Activated CD4-positive, alpha-beta memory T cell treated with anti-CD3 and anti-CD28 coated beads for 36 hours (primary cell): ENCODE measurements at regions not wholly inside any gene's neighbourhood (a gene's known extent, or its start where the extent isn't known, plus 50 kb on each side); places are given as distances from the start of the nearest gene placed in this dataset.
"Not testable (repeated sequence)": the region's sequence is repeated elsewhere in the genome, so short reads cannot be mapped to it uniquely, and the experiment has no call there.

Experiments
- CTCF ChIA-PET: fragments of 350-600 bp; sonication (Branson Sonifier 250); formaldehyde crosslinking; loops from one replicate; lab custom pipeline; 2021; ENCODE audit warnings: antibody characterized with exemption, inconsistent platforms; lab: Charles Lee
- POLR2A ChIA-PET: fragments of 350-600 bp; sonication (Branson Sonifier 250); formaldehyde crosslinking; loops from one replicate; lab custom pipeline; 2021; ENCODE audit warnings: antibody characterized with exemption; lab: Charles Lee
- DNase-seq: peaks from one replicate; pipeline ENCODE4 v3.0.0-alpha.2; 2020
- H3K27ac Mint-ChIP-seq: one replicate; pipeline ENCODE4 v1.8.0; 2021; ENCODE audit warnings: mixed read lengths
- H3K27me3 Mint-ChIP-seq: one replicate; pipeline ENCODE4 v1.8.0; 2021; ENCODE audit warnings: mixed read lengths
- H3K36me3 Mint-ChIP-seq: one replicate; pipeline ENCODE4 v1.8.0; 2021; ENCODE audit warnings: mixed read lengths
- H3K4me1 Mint-ChIP-seq: one replicate; pipeline ENCODE4 v1.8.0; 2021; ENCODE audit warnings: low read depth, mixed read lengths
- H3K4me3 Mint-ChIP-seq: one replicate; pipeline ENCODE4 v1.8.0; 2021; ENCODE audit warnings: mild to moderate bottlenecking, mixed read lengths
- H3K9me3 Mint-ChIP-seq: one replicate; pipeline ENCODE4 v1.8.0; 2021; ENCODE audit warnings: mixed read lengths
- intact Hi-C: fragments of 100-400 bp; cut with micrococcal nuclease; formaldehyde crosslinking; loops from one replicate; pipeline ENCODE4 v1.15.1; 2023

DNA sequence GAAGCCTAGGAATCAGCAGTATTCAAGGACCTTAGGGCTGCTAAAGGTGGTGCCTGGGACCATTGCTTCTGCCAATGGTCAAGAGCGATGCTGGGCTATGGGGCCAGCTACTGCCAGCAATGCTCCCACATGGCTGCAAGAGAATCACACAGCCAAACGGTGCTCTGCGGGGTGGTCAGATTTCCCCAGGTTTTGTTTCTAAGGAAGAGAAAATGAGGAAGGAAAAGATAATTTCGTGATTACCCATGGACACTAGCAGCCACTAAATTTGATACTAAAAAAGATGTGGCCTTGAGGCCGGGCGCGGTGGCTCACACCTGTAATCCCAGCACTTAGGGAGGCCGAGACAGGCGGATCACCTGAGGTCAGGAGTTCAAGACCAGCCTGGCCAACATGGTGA, 83.0 kb downstream of the LYZL2 start:
- H3K27ac Mint-ChIP-seq, result no peak overlapping the region
- H3K4me1 Mint-ChIP-seq, result peaks cover 6% of the 10 kb centered on the region
- ChIA-PET POLR2A (no interaction called here), CTCF (interaction anchor here (0.7 to 2.0 kb wide), 3 partner anchors 44 to 132 kb away, joined by 3 to 6 read pairs (median 6); no protein-coding TSS in a partner anchor)
- H3K36me3 Mint-ChIP-seq, result no peaks in the 10 kb centered on the region
- no peak for DNase-seq
- no peak overlapping the region for H3K4me3 Mint-ChIP-seq
- H3K27me3 Mint-ChIP-seq, result peaks cover 4% of the 10 kb centered on the region
- intact Hi-C loops, result no loop called here
- H3K9me3 Mint-ChIP-seq, result no peaks in the 10 kb centered on the region

DNA sequence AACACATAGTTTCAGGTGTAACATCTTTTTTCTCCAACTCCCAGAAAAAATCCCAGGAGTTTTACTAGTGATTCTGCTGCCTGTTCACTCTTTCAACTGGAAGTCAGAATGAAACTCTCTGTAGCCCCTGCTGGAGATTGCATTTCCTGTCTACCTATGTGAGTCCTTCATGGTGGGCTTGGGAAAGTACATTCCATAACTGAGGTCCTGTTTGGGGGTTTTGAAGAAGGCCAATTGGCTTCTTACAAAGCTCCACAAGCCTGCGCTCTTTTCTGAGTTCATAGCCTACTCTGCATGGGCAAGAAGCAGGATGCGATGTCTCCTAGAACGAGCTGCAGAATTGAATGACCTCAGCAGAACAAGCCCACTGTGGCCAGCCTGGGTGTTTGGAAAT, 86.7 kb downstream of the LYZL2 start:
- CTCF ChIA-PET, result interaction anchor here (0.6 to 1.3 kb wide), 2 partner anchors 48 to 216 kb away, joined by 5 to 10 read pairs; no protein-coding TSS in a partner anchor
- DNase-seq, result no peak
- Mint-ChIP-seq H3K4me1 (peaks cover 14% of the 10 kb centered on the region), H3K9me3 (no peaks in the 10 kb centered on the region), H3K4me3 (no peak overlapping the region), H3K27ac (no peak overlapping the region), H3K36me3 (no peaks in the 10 kb centered on the region), H3K27me3 (peaks cover 2% of the 10 kb centered on the region)
- POLR2A ChIA-PET, result no interaction called here
- intact Hi-C loops, result no loop called here

DNA sequence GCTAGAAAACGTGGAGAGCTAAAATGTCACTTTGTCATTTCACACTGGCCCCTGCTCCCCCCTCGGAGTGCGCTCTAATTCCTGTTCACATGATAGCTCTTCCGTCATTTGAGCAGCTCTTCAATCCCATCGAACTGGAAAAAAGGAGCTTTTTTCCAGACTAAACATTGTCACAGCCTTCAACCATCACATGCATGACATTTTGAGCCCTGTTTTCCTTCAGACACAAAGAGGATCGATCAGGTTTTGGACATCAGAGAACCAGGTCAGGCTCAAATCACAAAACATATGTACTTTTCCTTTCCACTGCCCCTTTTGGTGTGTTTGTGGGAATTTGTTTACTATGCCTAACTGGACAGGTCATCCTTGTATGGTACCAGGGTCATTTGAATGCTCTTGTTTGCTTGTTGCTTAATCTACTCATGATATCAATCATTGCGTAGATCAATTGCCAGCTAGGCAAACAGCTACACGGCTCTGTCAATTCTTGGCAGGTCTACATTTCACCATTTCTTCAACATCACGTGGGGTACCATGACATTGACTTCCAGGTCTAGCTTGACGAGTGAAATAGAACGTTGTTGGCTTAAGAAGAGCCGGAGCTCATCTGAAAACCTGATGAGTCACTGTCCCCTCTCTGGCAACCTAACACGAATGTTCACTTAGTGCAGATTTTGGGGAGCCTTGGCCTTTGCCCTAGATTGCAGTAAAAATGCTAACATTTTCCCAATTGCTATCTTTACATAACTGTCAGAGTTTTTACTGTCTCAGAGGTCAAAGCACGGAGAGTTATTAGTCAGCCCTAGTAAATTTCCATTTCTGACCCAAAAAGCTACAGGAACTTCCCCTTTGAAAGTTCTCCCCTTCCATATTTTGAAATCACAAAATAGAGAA, 87.3 kb downstream of the LYZL2 start:
- Mint-ChIP-seq H3K4me3 (no peak overlapping the region), H3K27me3 (peaks cover 2% of the 10 kb centered on the region)
- POLR2A ChIA-PET, result no interaction called here

DNA sequence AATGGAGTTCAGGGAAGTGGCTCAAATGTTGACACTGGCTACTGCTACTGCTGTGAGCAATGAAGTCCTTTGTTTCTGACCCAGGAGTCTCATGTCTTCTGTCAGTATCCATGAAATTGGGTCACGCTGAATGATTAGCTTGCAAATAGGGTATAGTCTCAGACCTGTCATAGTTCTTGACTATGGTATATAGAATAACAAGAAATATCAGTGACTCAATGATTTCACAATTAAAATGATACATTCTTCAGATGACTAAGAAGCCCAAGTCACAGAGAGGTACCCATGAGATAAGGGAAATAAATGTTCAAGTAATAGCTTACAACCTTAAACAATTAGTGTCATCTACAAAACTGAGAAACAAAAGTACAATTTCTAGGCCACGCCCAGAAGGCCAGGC, 89.3 kb downstream of the LYZL2 start:
- H3K27ac Mint-ChIP-seq, result no peak overlapping the region
- intact Hi-C loops, result no loop called here
- H3K36me3 Mint-ChIP-seq, result no peaks in the 10 kb centered on the region
- DNase-seq, result no peak
- H3K4me3 Mint-ChIP-seq, result no peak overlapping the region
- H3K27me3 Mint-ChIP-seq, result no peaks in the 10 kb centered on the region
- H3K4me1 Mint-ChIP-seq, result peaks cover 14% of the 10 kb centered on the region
- H3K9me3 Mint-ChIP-seq, result no peaks in the 10 kb centered on the region
- ChIA-PET POLR2A (interaction anchor here (1.2 to 1.5 kb wide), 2 partner anchors 102 to 103 kb away, joined by 3 read pairs; no protein-coding TSS in a partner anchor), CTCF (interaction anchor here (1.1 to 1.5 kb wide), 2 partner anchors 42 to 51 kb away, joined by 4 to 5 read pairs; no protein-coding TSS in a partner anchor)

More for the DNA sequence above, 87.3 kb downstream of the LYZL2 start:
- no peak overlapping the region for H3K27ac Mint-ChIP-seq
- DNase-seq, result no peak
- H3K4me1 Mint-ChIP-seq, result peaks cover 14% of the 10 kb centered on the region
- H3K9me3 Mint-ChIP-seq, result no peaks in the 10 kb centered on the region
- CTCF ChIA-PET, result interaction anchor here (1.3 kb wide), 1 partner anchor 49 kb away, joined by 10 read pairs; no protein-coding TSS in a partner anchor
- intact Hi-C loops, result no loop called here
- no peaks in the 10 kb centered on the region for H3K36me3 Mint-ChIP-seq

DNA sequence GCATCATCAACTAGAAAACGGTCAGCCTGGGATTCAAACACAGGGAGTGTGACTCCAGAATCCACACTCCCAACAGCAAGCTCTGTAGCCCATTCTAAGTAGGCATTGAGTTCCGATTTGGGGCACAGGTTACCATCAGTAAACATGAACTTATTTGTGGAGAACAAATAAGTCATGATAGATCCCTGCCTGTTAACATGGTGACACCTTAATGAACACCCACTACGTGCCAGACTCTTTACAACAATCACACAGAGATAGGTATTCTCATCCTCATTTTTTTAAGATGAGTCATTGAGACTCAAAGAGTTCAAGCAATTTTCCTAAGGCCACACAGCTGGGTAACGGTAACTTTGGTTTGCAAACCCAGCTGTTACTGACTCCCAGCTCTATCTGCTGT, 91.5 kb downstream of the LYZL2 start:
- DNase-seq, result no peak
- intact Hi-C loops, result no loop called here
- Mint-ChIP-seq H3K27ac (no peak overlapping the region), H3K4me3 (no peak overlapping the region), H3K27me3 (no peaks in the 10 kb centered on the region), H3K9me3 (no peaks in the 10 kb centered on the region), H3K36me3 (no peaks in the 10 kb centered on the region), H3K4me1 (peaks cover 14% of the 10 kb centered on the region)
- ChIA-PET POLR2A (no interaction called here), CTCF (interaction anchor here (1.1 to 7.0 kb wide), 6 partner anchors 11 to 177 kb away, joined by 3 to 76 read pairs (median 4); no protein-coding TSS in a partner anchor)

DNA sequence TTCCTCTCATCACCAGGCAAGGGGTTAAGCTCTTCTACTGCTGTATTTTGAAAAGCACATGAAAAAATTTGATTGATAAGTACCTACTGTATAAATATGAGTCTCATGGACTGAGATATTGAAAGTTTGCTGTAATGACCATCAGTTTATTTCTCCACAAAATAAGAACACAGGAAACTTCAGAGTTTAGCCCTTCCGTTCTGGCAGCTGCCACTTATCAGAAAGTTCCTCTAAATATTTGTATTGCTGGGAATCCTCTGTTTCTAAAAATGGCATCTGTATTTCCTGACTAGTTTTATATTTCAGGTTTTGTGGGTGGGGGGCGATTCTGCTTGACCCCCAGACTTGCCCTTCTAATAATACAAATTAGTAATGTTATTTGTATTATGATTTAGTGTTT, 92.0 kb downstream of the LYZL2 start:
- intact Hi-C loops, result no loop called here
- Mint-ChIP-seq H3K4me1 (peaks cover 14% of the 10 kb centered on the region), H3K27me3 (no peaks in the 10 kb centered on the region), H3K4me3 (no peak overlapping the region), H3K36me3 (no peaks in the 10 kb centered on the region), H3K9me3 (no peaks in the 10 kb centered on the region), H3K27ac (no peak overlapping the region)
- no peak for DNase-seq
- ChIA-PET CTCF (interaction anchor here (1.1 to 7.0 kb wide), 6 partner anchors 10 to 144 kb away, joined by 3 to 76 read pairs (median 4); no protein-coding TSS in a partner anchor), POLR2A (no interaction called here)

DNA sequence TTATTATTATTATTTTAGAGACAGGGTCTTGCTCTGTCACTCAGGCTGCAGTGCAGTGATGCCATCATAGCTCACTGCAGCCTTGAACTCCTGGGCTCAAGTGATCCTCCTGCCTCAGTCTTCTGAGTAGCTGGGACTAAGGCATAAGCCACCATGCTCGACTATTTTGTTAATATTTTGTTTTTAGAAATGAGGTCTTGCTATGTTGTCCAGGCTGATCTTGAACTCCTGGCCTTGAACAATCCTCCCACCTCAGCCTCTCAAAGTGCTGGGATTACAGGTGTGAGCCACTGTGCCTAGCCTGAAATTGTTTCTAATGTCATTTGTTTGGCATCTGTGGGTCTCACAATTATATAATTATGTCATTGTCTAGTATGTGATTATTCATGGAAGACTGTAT, 92.4 kb downstream of the LYZL2 start:
- POLR2A ChIA-PET, H3K27me3 Mint-ChIP-seq, H3K36me3 Mint-ChIP-seq, H3K9me3 Mint-ChIP-seq, DNase-seq, H3K4me3 Mint-ChIP-seq, H3K27ac Mint-ChIP-seq, intact Hi-C loops: not testable (repeated sequence)
- H3K4me1 Mint-ChIP-seq, result peaks cover 15% of the 10 kb centered on the region
- CTCF ChIA-PET, result interaction anchor here (1.1 to 7.0 kb wide), 8 partner anchors 44 to 143 kb away, joined by 3 to 76 read pairs (median 4); no protein-coding TSS in a partner anchor

DNA sequence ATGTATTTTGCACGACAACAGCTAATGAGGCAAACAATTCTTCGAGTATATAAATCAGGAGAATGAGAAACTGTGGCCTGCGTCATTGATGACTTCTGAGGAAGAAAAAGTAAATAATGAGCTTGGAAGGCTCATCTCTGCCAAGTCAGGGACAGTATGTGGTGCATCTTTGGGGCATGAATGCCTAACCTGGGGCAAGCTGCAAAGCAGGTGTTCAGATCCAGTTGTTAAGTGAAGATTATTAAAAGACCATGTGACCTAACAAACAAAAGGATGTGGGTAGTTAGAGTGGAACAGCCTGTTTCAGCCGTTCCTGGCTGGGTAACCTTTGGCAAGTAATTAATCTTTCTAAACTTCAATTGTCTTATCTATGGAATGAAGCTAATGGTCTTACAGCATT, 93.0 kb downstream of the LYZL2 start:
- Mint-ChIP-seq H3K36me3 (no peaks in the 10 kb centered on the region), H3K4me1 (peaks cover 17% of the 10 kb centered on the region), H3K27me3 (no peaks in the 10 kb centered on the region), H3K9me3 (no peaks in the 10 kb centered on the region), H3K27ac (no peak overlapping the region), H3K4me3 (no peak overlapping the region)
- DNase-seq, result no peak
- ChIA-PET POLR2A (no interaction called here), CTCF (interaction anchor here (0.6 to 7.0 kb wide), 12 partner anchors 15 to 539 kb away, joined by 3 to 76 read pairs (median 4); no protein-coding TSS in a partner anchor)
- intact Hi-C loops, result no loop called here

DNA sequence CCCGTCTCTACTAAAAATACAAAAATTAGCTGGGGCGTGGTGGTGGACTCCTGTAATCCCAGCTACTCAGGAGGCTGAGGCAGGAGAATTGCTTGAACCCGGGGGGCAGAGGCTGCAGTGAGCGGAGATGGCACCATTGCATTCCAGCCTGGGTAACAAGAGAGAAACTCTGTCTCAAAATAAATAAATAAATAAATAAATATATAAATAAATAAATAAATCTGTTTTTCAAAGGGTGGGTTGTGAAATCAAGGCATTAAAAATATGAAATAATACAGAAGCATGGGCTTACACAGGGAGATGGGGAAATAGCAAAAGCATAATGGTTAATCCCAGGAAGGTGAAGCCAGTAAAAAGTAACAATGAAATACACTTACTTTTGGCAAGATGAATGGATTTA, 93.9 kb downstream of the LYZL2 start:
- peaks cover 17% of the 10 kb centered on the region for H3K4me1 Mint-ChIP-seq
- CTCF ChIA-PET, result interaction anchor here (0.7 to 7.0 kb wide), 8 partner anchors 14 to 537 kb away, joined by 3 to 76 read pairs (median 4); no protein-coding TSS in a partner anchor
- POLR2A ChIA-PET, result no interaction called here
- H3K27me3 Mint-ChIP-seq, result no peaks in the 10 kb centered on the region
- no peak overlapping the region for H3K27ac Mint-ChIP-seq
- no peaks in the 10 kb centered on the region for H3K9me3 Mint-ChIP-seq
- H3K4me3 Mint-ChIP-seq, result no peak overlapping the region
- no peaks in the 10 kb centered on the region for H3K36me3 Mint-ChIP-seq
- intact Hi-C loops, result no loop called here
- DNase-seq, result no peak

DNA sequence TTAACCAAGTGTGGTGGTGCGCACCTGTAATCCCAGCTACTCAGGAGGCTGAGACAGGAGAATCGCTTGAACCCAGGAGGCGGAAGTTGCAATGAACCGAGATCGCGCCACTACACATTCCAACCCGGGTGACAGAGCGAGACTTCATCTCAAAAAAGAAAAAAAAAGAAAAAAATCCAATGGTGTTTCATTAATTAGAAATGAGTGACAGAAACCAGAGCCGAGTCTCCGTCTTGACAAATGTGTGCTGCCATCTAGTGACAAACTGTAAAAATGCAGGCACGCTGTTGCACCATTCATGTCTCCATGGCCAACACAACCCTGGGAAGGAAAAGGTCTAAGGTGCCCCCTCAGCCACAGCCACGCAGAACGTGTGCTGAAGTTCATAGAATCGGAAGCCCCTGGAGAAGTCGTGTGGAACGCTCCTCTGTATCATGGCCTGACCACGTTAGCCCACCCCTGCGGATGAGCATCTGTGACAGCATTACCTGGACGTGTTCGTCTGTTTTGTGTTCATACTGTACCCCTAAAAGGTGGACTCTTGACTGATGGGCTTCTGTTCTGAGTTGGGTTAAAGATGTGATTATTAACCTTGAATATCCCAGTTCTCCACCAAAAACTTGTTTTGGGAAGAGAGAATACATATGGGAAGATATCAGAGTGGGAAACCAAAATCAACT, 94.9 kb downstream of the LYZL2 start:
- H3K27ac Mint-ChIP-seq, result no peak overlapping the region
- no peaks in the 10 kb centered on the region for H3K9me3 Mint-ChIP-seq
- peaks cover 20% of the 10 kb centered on the region for H3K4me1 Mint-ChIP-seq
- DNase-seq, result peak; percentile 78
- CTCF ChIA-PET, result interaction anchor here (0.6 to 7.0 kb wide), 13 partner anchors 9 to 187 kb away, joined by 3 to 76 read pairs (median 6); no protein-coding TSS in a partner anchor
- H3K36me3 Mint-ChIP-seq, result no peaks in the 10 kb centered on the region
- POLR2A ChIA-PET, result no interaction called here
- no peak overlapping the region for H3K4me3 Mint-ChIP-seq
- intact Hi-C loops, result loop anchor here (1.0 kb wide), 3 partner anchors 57 to 142 kb away; no protein-coding TSS in a partner anchor
- H3K27me3 Mint-ChIP-seq, result no peaks in the 10 kb centered on the region

DNA sequence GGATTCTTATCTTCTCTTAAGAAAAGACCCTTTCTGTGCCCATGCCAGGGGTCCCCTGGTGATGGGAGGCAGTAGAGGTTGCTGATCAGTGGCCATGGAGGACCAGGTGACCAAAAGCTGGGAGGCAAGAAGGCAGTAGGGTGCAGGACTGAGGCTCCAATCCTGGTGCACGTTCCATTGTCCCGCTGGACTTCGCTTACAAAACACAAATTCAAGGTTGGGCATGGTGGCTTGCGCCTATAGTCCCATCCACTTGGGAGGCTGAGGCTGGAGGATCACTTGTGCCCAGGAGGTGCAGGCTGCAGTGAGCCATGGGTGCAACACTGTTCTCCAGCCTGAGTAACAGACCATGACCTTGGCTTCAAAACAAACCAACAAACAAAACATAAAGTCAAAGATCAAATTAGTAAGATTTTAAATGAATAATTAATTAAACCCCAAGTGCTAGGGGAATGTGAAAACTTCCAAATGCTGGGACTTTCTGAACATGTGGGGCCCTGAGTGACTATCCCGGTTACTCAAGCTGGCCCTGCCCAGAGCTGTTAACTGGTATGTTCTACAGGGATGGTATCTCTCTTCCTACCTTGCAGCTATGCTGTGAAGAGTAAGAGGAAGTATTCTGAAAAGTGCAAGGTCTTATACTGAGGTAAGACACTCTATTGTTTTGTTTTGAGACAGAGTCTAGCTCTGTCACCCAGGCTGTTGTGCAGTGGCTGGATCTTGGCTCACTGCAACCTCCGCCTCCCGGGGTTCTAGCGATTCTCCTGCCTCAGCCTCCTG, 97.6 kb downstream of the LYZL2 start:
- peaks cover 43% of the 10 kb centered on the region for H3K4me1 Mint-ChIP-seq

More for the DNA sequence above, 97.6 kb downstream of the LYZL2 start:
- ChIA-PET POLR2A (no interaction called here), CTCF (interaction anchor here (0.9 to 7.0 kb wide), 6 partner anchors 22 to 138 kb away, joined by 3 to 76 read pairs (median 16); no protein-coding TSS in a partner anchor)
- Mint-ChIP-seq H3K27me3 (no peaks in the 10 kb centered on the region), H3K36me3 (no peaks in the 10 kb centered on the region), H3K4me3 (no peak overlapping the region), H3K9me3 (no peaks in the 10 kb centered on the region), H3K27ac (no peak overlapping the region)
- intact Hi-C loops, result no loop called here
- DNase-seq, result no peak
